ENCODE measurements at regions not wholly inside any gene's neighbourhood (a gene's known extent, or its start where the extent isn't known, plus 50 kb on each side); places are given as distances from the start of the nearest gene placed in this dataset.

DNA sequence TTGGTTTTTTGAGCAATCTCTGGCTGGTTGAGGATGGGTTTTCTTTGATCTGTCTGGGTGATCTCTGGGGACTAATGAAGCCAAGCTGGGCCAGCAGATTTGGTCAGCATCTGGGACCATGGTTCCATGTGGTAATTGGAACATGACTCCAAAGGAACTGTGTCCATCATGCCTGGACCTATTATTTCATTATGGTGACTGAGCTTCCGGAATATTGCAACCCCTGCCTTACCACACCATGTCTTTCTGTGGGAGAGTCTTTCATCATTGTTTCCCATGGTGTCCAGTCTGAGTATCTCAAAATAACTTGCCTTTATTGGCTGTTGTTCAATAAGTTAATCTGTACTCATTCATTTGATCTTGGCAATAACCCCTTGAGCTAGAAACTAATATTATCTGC is 624.9 kb upstream of the TBX3 start:
- TF ChIP-seq TARDBP (IDR thresholded peaks at IDR 0.05) (no peak), FOXA1 (IDR thresholded peaks at IDR 0.05) (no peak), NFRKB (IDR thresholded peaks at IDR 0.05) (no peak), SP1 (IDR thresholded peaks at IDR 0.05) (no peak), CTBP1 (IDR thresholded peaks at IDR 0.05; ENCODE audit: borderline replicate concordance) (no peak), SUZ12 (IDR thresholded peaks at IDR 0.05) (no peak), BHLHE40 (IDR thresholded peaks at IDR 0.05; ENCODE audit: borderline replicate concordance) (no peak), FOXM1 (IDR thresholded peaks at IDR 0.05; ENCODE audit: borderline replicate concordance) (no peak), FOXK2 (IDR thresholded peaks at IDR 0.05) (no peak), LEF1 (IDR thresholded peaks at IDR 0.05; ENCODE audit: borderline replicate concordance) (no peak), ZNF384 (IDR thresholded peaks at IDR 0.05) (no peak)
